M059J (cell line): ENCODE measurements at regions not wholly inside any gene's neighbourhood (a gene's known extent, or its start where the extent isn't known, plus 50 kb on each side); places are given as distances from the start of the nearest gene placed in this dataset.

ENCODE experiments used
- DNase-seq: peaks from one replicate; pipeline ENCODE4 v3.0.0-alpha.2; 2012; ENCODE audit warnings: low read depth

GRCh38 chr13:112124141-112124540 lies 57.2 kb downstream of the SOX1 start:
- DNase-seq, result no peak

- no peak for DNase-seq
Observed at GRCh38 chr13:112127564-112128330, 60.8 kb downstream of the SOX1 start.

DNA sequence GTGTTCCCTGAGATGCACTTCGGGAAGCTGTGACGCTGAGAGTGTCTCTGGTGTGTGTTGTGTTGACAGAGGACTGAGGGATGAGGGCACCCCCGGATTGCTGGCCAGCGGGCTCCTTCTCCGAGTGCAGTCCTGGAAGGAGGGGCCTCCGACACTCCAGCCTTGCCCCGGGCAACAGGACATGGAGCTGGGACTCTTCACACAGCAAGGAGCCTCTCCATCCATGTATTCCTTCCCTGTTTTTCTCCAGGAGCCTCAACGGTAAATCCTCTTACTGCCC lies 61.3 kb downstream of the SOX1 start:
- no peak for DNase-seq

GRCh38 chr13:112130418-112130817 lies 63.5 kb downstream of the SOX1 start:
- no peak for DNase-seq

GRCh38 chr13:112131081-112131712 lies 64.2 kb downstream of the SOX1 start:
- no peak for DNase-seq

DNA sequence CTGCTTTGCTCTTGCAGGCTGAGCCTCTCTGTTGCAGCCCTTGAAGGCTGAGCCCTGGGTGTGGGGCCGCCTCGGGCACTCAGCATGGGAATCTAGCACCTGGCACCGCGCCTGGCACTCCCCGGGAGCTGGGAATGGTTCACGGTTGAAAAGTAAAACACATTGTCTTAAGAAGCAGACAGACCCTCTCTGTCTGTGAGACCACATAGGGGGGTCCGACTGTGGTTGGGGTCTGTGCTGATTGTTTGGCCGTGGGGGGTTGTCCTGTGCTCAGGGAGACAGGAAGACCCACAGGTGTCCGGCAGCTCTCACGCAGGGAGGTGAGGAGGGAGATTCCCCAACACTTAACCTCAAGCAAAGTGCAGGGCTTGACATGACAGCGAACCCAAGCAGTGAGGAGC lies 64.8 kb downstream of the SOX1 start:
- DNase-seq, result no peak

DNA sequence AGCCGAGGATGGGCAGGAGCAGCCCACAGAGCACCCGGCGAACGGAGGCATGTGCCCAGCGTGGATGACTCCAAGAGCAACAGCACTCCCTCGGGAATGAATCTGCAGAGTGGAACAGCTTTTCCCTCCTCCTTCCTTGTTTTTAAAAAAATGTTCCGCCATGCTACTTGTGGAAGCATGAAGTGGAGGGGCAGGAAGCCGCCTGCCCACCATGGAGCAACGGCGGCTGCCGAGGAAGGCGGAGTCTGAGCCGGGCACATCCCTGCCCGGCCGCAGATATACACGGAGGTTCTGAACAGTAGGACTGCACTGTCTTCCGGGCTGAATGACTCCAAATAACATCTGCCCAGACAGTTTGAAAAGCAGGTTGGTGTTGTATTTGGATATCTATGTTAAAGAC lies 65.2 kb downstream of the SOX1 start:
- no peak for DNase-seq

- no peak for DNase-seq
Observed at GRCh38 chr13:112132619-112133018, 65.7 kb downstream of the SOX1 start.

GRCh38 chr13:112133499-112134390 lies 66.8 kb downstream of the SOX1 start:
- DNase-seq, result no peak

DNA sequence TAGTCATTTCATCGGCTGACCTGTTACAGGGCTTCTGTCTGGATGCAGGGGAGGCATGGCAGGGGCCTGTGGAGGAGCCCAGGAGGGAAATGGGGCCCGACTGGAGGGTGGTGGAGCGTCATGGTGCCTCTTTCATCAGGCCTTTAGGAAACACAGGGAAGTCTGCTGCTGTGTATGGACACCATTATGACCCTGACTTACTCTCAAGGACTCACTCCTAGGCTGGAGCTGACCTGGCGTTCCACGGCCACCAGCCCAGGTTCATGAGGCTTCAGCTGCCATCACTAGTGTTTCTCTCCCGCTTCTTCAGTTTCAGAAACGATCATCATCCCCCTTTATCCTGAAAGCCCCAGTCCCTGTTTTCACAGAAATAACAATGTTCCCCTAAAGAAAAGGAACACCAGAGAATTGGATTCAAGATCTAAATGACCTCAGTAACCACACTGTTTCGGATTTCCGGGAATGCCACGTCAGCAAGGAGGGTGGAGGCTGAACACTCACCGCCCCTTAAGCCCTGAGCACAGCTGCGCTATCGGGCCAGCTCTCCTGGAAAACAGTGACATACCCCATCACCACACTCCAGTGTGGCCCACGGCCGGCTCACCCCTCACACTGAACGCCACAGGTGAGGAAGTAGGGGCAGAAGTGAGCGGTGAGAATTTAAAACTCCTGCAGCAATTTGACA lies 67.6 kb downstream of the SOX1 start:
- DNase-seq, result peak; percentile 35

GRCh38 chr13:112136095-112136494 lies 69.1 kb downstream of the SOX1 start:
- DNase-seq, result no peak

DNA sequence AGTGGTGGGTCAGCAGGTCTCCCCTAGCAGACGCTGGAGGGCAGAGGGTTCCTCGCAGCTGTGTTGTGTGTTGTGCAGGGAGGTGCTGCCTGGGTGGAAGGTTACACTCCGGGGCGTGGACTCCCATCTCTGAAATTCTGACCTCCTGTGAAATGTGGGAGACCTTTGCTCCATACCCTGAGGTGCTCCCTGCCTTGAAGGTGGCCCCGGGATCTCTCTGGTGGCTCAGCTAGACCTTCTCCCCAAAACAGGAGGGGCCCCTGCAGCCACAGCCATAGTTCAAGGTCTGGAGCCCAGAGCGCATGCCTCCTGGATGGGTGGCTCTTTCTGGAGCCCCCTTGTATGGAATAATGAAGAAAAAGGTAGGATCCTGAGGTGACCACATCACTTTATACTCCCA lies 70.2 kb downstream of the SOX1 start:
- DNase-seq, result no peak

DNA sequence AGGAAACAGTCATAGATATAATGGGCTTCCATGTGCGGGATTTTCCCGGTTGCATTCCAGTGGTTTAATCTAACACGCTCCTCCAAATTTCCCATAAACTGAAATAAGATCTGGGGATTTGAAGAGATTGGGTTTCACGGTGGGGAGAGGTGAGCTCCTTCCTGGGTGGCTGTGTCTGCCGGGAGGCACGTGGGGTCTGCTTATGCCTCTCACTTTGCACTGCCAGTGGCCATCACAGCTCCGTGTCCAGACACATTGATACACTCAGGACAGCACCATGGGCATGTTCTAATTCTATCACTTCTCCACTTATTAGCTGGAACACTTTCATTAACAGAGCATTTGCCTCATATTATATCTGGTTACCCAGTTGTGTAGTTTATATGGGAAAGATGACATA lies 73.4 kb downstream of the SOX1 start:
- no peak for DNase-seq

DNA sequence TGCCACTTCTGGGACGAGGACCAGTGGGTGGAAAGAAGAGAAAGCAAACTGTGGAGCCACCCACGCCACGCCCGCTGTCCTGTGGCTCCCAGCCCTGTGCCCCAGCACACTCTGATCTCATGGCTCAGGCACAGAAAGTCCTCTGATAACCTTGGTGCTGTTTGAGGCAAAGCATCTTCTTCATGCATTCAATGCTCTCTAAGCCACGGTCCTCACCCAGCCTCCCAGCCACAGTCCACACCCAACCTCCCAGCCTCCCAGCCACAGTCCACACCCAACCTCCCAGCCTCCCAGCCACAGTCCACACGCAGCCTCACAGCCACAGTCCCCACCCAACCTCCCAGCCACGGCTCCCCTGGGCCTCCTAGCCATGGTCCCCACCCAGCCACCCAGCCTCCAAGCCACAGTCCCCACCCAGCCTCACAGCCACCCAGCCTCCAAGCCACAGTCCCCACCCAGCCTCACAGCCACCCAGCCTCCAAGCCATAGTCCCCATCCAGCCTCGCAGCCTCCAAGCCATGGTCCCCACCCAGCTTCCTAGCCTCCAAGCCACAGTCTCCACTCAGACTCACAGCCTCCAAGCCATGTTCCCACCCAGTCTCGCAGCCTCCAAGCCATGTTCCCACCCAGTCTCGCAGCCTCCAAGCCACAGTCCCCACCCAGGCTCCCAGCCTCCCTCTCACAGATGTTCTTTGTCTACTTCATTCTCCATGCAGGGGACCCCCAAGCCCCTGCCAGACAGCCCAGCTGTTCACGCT lies 74.9 kb downstream of the SOX1 start:
- DNase-seq, result no peak

DNA sequence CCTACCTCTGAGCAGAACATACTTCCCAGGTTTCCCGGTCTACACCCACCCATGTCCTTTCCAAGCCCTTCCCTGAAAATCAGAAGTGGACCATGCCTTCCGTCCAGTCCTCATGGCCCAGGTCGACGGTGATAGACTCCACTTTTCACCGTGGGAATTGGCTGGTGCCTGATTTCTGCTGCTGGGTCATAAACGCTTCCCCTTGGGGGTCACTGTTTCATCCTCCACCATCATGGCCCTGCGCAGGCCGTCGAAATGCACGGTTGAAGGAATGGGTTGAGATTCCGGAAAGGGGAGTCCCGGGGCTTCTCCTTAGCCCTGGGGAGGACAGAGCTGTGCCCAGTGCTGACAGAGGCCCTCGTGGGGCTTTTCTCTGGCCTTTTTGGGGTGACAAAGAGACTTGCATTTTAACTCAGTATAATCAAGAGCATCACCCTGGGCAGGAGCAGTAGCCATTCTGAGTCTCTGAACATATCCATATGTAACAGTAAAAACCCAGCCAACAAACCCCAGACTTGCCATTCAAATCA lies 75.5 kb downstream of the SOX1 start:
- no peak for DNase-seq

GRCh38 chr13:112143046-112143752 lies 76.2 kb downstream of the SOX1 start:
- no peak for DNase-seq

DNA sequence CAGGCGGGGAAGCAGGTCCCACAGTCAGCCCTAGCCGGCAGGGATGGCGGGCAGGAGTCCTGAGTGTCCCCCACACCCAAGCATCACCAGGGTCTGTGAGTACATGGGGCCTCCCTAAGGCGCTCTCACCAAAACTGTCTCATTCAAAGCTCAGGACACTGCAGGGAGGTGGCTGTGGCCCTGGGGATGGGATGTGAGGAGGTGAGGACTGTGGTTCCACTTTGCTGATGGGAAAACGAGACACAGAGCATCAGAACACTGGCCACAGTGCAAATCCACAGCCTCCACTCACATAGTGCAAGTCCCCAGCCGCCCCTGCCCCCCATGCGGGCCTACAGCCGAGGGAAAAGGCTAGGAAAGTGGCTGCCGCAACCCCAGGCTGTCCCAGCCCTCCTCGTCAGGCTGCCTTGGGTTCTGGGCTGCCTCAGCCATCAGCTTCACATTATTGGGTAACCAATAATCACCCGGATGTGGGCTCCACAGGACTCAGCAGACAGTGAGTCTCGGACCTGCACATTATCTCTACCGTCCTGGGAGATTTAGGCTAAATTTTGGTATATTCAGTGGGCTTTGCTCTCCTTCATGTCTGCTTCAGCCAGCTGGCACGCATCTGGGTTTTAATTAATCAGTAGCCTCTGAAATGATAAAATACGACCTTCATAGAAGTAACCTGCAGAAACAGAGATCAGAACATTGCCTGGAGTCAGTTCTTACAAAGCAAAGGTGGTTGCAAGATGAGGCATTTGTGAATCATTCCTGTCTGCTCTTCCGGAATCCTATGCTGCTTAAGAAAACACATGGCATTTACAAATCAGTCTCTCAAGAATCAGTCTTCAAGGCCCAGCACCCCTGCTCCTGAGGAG lies 77.0 kb downstream of the SOX1 start:
- peak; percentile 16 for DNase-seq

DNA sequence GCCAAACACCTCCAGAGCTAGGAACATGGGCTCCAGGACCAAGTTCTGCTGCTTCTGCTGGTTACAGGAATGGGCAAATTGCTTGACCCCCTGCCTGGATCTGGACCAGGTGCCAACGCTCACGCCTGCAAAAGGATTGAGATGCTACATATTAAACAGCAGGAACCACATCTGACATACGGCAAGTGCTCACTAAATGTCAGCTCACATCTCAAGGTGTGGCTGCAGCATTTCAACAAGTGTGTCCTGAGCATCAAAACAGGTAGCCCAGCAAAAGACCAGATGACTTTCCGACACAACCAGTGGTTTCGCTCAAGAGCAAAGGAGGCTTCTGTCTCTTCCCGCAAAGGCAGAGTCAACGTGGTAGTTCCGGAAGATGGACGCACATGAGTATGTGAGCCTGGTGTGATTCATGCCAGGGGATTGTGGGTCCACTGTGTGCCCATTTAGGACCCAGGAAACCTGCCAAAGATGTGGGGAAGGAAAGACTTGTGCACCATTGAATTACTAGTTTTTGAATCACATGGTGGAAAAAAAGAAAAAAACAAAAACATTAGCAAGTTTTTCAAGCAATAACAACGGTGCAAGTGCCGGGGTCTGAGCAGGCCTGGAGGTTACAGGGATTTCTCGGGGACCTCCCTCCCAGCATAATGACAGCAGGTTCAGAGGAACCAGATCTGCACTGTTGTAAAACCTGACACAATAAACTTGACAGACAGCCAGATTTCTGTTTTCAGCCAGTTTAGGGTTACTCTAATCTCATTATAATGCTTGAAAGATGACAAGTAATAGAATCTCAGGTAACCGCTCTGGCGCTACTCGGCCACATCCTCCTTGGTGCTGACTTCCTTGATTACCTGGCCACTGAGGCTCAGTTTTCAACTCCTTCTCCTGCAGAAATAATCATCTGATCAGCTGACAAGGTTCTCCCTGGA lies 77.9 kb downstream of the SOX1 start:
- DNase-seq, result peak; percentile 35
